ENCODE measurements at regions not wholly inside any gene's neighbourhood (a gene's known extent, or its start where the extent isn't known, plus 50 kb on each side); places are given as distances from the start of the nearest gene placed in this dataset.
"Not testable (repeated sequence)": the region's sequence is repeated elsewhere in the genome, so short reads cannot be mapped to it uniquely, and the experiment has no call there.

DNA sequence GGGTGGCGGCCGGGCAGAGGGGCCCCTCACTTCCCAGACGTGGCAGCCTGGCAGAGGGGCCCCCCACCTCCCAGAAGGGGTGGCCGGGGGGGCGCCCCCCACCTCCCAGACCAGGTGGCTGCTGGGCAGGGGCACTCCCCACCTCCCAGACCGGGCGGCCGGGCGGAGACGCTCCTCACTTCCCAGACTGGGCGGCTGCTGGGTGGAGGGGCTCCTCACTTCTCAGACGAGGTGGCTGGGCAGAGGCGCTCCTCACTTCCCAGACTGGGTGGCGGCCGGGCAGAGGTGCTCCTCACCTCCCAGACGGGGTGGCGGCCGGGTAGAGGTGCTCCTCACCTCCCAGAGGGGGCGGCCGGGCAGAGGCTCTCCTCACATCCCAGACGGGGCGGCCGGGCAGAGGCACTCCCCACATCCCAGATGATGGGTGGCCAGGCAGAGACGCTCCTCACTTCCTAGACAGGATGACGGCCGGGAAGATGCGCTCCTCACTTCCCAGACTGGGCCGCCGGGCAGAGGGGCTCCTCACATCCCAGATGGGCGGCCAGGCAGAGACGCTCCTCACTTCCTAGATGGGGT lies 303.2 kb upstream of the DIPK2B start:
- DNase-seq (ENCODE audit: low read depth in 2 of 2), result not testable (repeated sequence)

- DNase-seq (ENCODE audit: low read depth in 2 of 2), result no peak
These were observed 301.7 kb upstream of the DIPK2B start for GRCh38 chrX:45502396-45502795.

DNA sequence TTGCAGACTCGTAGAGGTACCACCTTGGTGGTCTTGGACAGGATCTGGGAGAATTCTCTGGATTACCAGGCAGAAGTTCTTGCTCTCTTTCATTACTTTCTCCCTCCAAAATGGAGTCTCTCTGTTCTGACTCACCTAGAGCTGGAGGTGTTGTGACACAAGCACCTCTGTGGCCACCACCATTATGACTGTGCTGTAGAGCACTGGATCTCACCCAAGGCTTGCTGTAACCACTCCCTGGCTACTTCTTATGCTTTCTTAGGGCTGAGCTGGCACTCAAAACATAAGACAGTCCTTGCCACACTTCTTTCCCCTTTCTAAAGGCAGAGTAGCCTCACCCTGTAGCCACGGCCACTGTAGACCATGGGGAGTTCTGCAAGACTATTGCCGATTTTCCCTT lies 296.6 kb upstream of the DIPK2B start:
- DNase-seq (ENCODE audit: low read depth in 2 of 2), result no peak

DNA sequence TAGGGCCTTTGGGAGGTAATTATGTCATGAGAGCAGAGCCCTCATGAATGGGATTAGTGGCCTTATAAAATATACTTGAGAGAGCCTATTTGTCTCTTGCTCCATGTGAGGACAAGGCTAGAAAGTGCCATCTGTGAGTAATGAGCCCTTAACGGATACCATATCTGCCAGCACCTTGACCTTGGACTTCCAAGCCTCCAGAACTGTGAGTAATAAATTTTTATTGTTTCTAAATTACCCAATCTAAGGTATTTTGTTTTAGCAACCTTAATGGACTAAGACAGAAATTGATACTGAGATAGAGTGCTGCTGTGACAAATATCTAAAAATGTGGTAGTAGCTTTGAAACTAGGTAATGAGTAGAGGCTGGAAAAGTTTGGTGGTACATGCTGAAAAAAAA lies 285.0 kb upstream of the DIPK2B start:
- no peak for DNase-seq (ENCODE audit: low read depth in 2 of 2)

DNA sequence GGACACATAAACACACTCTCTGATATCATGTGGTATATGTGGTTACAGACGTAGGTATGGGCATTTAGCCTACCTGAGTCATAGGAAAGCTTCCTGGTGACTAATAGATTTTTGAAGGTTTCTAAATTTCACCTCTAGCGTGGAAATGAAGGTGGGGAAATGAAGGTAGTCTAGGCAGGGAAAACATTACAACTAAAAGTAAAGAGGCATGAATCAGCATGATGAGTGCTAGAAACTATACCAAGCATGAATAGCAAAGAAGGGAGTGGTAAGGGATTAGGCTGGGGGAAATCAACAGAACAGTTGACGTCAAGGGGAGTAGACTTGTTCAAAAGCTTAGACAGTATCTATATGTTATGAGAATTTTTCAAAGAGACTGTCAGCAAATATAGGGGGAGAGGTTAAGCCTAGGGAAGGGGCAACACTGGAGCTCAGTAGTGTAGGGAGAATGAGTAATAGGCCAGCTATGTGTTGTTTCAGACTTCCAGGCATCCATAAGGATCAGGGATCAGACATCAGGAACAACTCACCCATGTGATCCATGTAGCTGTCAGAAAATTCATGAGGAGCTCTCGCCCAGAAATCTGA lies 279.3 kb upstream of the DIPK2B start:
- DNase-seq (ENCODE audit: low read depth in 2 of 2), result no peak

DNA sequence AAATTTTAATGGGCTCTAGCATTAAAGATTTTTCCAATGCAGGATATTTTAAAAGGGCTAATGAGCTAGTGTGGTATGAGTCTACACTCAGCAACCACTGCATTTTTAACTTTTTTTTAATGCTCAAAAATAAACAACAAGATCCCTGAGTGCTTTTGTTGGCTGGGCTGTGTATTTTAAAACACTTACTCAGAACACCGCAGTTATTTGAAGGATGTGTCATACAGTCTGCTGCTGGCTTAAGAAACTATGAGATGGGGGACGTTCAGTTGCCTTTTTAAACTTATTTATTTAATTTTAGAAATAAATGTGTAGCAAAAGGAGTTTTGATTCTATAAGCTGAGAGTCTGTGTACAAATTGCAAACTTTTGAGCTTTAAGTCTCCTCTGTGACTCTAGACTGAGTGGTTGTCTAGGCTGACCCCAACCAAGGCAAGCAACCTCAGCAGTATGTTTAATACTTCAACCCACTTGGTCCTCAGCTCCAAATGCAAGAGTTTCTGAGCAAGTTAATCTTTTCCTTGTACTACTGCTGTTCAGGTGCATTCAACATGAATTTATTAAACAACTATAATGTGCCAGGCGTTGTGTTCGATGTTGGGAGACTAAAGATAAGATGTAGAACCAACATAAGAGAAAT lies 278.6 kb upstream of the DIPK2B start:
- DNase-seq (ENCODE audit: low read depth in 2 of 2), result no peak

DNA sequence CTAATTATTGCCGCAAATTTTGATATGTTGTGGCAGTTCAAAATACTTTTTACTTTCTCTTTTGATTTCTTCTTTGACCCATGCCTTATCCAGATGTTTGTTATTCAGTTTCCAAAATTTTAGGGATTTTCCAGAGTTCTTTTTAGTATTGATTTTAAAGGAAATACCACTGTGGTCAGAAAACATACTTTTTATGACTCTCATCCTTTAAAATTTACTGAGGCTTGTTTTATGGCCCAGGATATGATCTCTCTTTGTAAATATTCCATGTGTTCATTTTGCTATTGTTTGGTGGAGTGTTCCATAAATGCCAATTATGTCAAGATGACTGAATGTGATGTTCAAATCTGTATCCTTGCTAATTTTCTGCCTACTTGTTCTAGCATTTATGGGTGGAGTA lies 272.3 kb upstream of the DIPK2B start:
- DNase-seq (ENCODE audit: low read depth in 2 of 2), result no peak

DNA sequence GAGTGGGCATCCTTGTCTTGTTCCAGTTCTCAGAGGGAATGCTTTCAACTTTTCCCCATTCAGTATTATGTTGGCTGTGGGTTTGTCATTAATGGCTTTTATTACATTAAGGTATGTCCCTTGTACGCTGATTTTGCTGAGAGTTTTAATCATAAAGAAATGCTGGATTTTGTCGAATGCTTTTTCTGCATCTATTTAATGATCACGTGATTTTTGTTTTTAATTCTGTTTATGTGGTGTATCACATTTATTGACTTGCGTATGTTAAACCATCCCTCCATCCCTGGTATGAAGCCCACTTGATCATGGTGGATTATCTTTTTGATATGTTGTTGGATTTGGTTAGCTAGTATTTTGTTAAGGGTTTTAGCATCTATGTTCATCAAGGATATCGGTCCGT lies 266.9 kb upstream of the DIPK2B start:
- DNase-seq (ENCODE audit: low read depth in 2 of 2), result not testable (repeated sequence)

DNA sequence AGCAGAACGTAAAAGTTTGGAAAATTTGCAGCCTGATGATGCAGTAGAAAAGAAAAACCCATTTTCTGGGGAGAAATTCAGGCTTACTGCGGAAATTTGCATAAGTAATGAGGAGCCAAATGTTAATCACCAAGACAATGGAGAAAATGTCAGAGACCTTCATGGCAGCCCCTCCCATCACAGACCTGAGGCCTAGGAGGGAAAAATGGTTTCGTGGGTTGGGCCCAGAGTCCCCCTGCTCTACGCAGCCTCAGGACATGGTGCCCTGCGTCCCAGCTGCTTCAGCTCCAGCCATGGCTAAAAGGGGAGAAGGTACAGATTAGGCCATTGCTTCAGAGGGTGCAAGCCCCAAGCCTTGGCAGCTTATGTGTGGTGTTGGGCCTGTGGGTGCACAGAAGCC lies 255.1 kb upstream of the DIPK2B start:
- not testable (repeated sequence) for DNase-seq (ENCODE audit: low read depth in 2 of 2)

GRCh38 chrX:45454290-45454689 lies 253.6 kb upstream of the DIPK2B start:
- DNase-seq (ENCODE audit: low read depth in 2 of 2), result no peak

- DNase-seq (ENCODE audit: low read depth in 2 of 2), result no peak
These were observed 249.3 kb upstream of the DIPK2B start for GRCh38 chrX:45449982-45450381.

DNA sequence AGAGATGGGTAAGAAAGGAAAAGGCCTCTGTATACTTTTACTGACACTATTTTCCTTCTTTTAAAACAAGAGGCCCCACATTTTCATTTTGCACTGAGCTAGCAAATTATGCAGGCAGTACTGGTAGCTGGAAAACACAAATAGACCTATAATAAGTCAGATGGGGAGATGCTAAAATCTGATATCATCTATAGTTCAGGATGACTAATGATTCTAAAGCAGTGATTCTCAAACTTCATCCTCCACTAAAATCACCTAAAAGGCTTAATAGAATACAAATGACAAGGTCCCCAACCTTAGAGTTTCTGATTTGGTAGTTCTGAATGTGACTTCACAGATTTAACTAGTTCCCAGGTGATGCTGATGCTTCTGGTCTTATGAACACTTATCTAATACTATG lies 247.3 kb upstream of the DIPK2B start:
- DNase-seq (ENCODE audit: low read depth in 2 of 2), result no peak

GRCh38 chrX:45447331-45447730 lies 246.7 kb upstream of the DIPK2B start:
- DNase-seq (ENCODE audit: low read depth in 2 of 2), result no peak

GRCh38 chrX:45445745-45446412 lies 245.2 kb upstream of the DIPK2B start:
- DNase-seq (ENCODE audit: low read depth in 2 of 2), result no peak

- no peak for DNase-seq (ENCODE audit: low read depth in 2 of 2)
These were observed 236.5 kb upstream of the DIPK2B start for GRCh38 chrX:45437186-45437585.

GRCh38 chrX:45435481-45435880 lies 234.8 kb upstream of the DIPK2B start:
- no peak for DNase-seq (ENCODE audit: low read depth in 2 of 2)

DNA sequence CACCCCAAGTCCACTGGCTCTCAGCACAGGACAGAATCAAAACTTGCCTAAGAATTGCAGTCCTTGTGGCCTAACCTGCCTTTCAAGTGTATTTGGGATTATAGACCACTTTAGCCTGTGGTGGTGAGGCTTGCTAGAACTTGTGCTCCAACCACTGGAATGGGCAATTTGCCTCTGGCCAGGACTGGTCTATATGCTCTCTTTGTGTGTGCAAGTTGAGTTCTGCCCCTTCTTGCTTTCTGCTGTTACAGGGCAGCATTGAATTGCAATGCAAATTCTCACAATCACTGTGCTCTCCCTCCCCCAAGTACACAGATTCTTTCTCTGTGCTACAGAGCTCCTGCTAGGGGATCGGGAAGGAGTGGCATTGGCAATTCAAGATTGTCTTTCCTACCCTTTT lies 233.6 kb upstream of the DIPK2B start:
- no peak for DNase-seq (ENCODE audit: low read depth in 2 of 2)

- no peak for DNase-seq (ENCODE audit: low read depth in 2 of 2)
These were observed 228.2 kb upstream of the DIPK2B start for GRCh38 chrX:45428831-45429230.

DNA sequence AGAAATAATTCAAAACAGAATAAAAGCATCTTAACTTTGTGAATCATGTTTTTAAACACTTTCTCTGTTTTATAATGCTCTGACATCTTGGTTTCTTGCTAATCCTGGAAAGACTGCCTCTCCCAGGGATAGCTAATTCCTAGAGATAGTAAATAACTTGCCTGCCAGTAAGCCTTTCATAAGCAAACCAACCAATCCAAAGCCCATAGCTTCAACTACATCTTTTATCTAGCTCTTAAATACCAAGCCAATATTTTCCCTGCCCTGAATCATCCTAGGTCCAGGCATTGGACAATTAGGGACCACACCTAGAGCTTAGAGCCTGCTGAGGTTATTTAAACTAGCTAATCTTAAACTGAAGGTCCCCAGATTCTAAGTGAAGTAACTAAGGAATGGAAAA lies 223.7 kb upstream of the DIPK2B start:
- no peak for DNase-seq (ENCODE audit: low read depth in 2 of 2)

GRCh38 chrX:45422216-45422925 lies 221.7 kb upstream of the DIPK2B start:
- no peak for DNase-seq (ENCODE audit: low read depth in 2 of 2)

- no peak for DNase-seq (ENCODE audit: low read depth in 2 of 2)
These were observed 221.1 kb upstream of the DIPK2B start for GRCh38 chrX:45421806-45422205.

DNA sequence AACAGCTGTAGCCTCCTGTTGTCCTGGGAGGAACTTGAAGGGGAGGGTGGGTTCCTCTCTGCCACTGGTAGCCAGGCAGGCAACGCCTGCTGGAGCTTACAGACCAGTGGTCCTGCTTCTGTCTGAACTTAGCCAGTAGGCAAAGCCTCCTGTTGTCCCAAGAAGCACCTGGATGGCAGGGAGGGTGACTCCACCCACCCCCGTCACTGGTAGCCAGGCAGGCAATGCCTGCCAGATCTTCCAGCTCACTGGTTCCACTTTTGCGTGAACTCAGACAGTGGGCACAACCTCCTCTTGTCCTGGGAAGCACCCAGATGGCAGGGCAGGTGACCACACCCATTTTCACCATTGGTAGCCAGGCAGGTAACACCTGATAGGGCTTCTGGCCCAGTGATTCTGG lies 203.5 kb upstream of the DIPK2B start:
- DNase-seq (ENCODE audit: low read depth in 2 of 2), result no peak
